Panc1 (cell line): ENCODE measurements at regions not wholly inside any gene's neighbourhood (a gene's known extent, or its start where the extent isn't known, plus 50 kb on each side); places are given as distances from the start of the nearest gene placed in this dataset.

ENCODE experiments used
- CTCF ChIP-seq: fragments of 450-650 bp; IDR thresholded peaks from 2 replicates; pipeline ENCODE4 v1.5.1; 2017; ENCODE audit warnings: mild to moderate bottlenecking
- REST ChIP-seq, 2 experiments: IDR thresholded peaks; 2 replicates each; pipeline ENCODE4 v1.6.1; 2011 to 2012; ENCODE audit warnings: low read depth in 2 of 2, control low read depth in 1 of 2, low read length in 1 of 2, mild to moderate bottlenecking in 1 of 2, moderate library complexity in 1 of 2; ENCODE audit not compliant: insufficient read depth in 1 of 2

- TF ChIP-seq CTCF (no peak), REST (IDR thresholded peaks at IDR 0.05; ENCODE audit: insufficient read depth in 1 of 2, low read depth in 2 of 2, low read length in 1 of 2) (no peak)
Measured at GRCh38 chr6:117194271-117194670, 71.1 kb upstream of the VGLL2 start.
